HCT116 (cell line): ENCODE measurements at regions not wholly inside any gene's neighbourhood (a gene's known extent, or its start where the extent isn't known, plus 50 kb on each side); places are given as distances from the start of the nearest gene placed in this dataset.

Experiments used
- ATAC-seq: fragments of 200-7000 bp; cut with Tn5 transposase; 2 replicates; pipeline ENCODE4 v1.9.1; 2020; ENCODE audit warnings: mild to moderate bottlenecking, moderate library complexity
- BruUV-seq: library from RNA; stranded (reverse); fragments of 400-500 nt; replicated peaks from 2 replicates; lab custom pipeline; 2021; lab: Mats Ljungman, UMichigan
- CTCF ChIA-PET: fragments of 300-600 bp; sonication (Branson Sonifier 250); formaldehyde crosslinking; loops from one replicate; lab custom pipeline; 2021; ENCODE audit warnings: antibody characterized with exemption; lab: Charles Lee
- POLR2A ChIA-PET: fragments of 300-600, 350-600 bp; sonication (Branson Sonifier 250); formaldehyde crosslinking; loops from one replicate; lab custom pipeline; 2021; ENCODE audit warnings: antibody characterized with exemption; lab: Charles Lee
- RAD21 ChIA-PET, 2 experiments: fragments of 300-600 bp; sonication (Branson Sonifier 250); formaldehyde crosslinking; loops; one replicate each; lab custom pipeline; 2023; ENCODE audit warnings: low total read pairs in 2 of 2; ENCODE audit not compliant: uncharacterized antibody in 2 of 2, unreplicated experiment in 2 of 2, low non-redundant PET in 1 of 2; lab: Charles Lee
- DNase-seq: peaks from one replicate; pipeline ENCODE4 v3.0.0-alpha.2; 2010; ENCODE audit warnings: low read depth, low spot score
- H2AFZ ChIP-seq: fragments of 200-600 bp; shearing (Covaris generic), sonication (generic); 2 replicates; pipeline ENCODE4 v1.6.1; 2017; ENCODE audit warnings: low read depth, mixed run types, mixed read lengths, antibody characterized with exemption, low read length; ENCODE audit not compliant: poor library complexity, severe bottlenecking
- H3K27ac ChIP-seq: 2 replicates; pipeline ENCODE4 v1.5.1; 2012; ENCODE audit warnings: low read depth, low read length
- H3K27me3 ChIP-seq: fragments of 200-600 bp; sonication (generic); 2 replicates; pipeline ENCODE4 v1.6.1; 2016; ENCODE audit warnings: mixed run types, low read length, mixed read lengths; ENCODE audit not compliant: insufficient read depth
- H3K36me3 ChIP-seq, 2 experiments: fragments of 200-500 bp in 1 of 2; fragments of 200-600 bp in 1 of 2; sonication (Bioruptor generic) in 1 of 2; sonication (generic) in 1 of 2; 2 replicates each; pipeline versions ENCODE4 v1.5.1 to v1.6.1; 2014 to 2016; ENCODE audit warnings: low read length in 2 of 2, inconsistent platforms in 1 of 2, mixed read lengths in 1 of 2, mixed run types in 1 of 2; ENCODE audit not compliant: insufficient read depth in 2 of 2, control insufficient read depth in 1 of 2
- H3K4me1 ChIP-seq, 2 experiments: fragments of 200-600 bp in 1 of 2; sonication (generic) in 1 of 2; 2 replicates each; pipeline versions ENCODE4 v1.5.1 to v1.6.1; 2012 to 2017; ENCODE audit warnings: low read length in 2 of 2, inconsistent platforms in 1 of 2, mild to moderate bottlenecking in 1 of 2, mixed read lengths in 1 of 2, mixed run types in 1 of 2, moderate library complexity in 1 of 2; ENCODE audit not compliant: insufficient read depth in 2 of 2, control insufficient read depth in 1 of 2
- H3K4me2 ChIP-seq: fragments of 200-600 bp; sonication (generic); 2 replicates; pipeline ENCODE4 v1.6.1; 2017; ENCODE audit warnings: mixed run types, low read length, mixed read lengths
- H3K4me3 ChIP-seq, 2 experiments: fragments of 200-600 bp in 1 of 2; sonication (generic) in 1 of 2; replicated peaks in 1 of 2; 2 replicates each; pipeline ENCODE4 v1.5.1; 2011 to 2016; ENCODE audit warnings: low read length in 2 of 2, control low read depth in 1 of 2, low read depth in 1 of 2, mild to moderate bottlenecking in 1 of 2, mixed read lengths in 1 of 2, mixed run types in 1 of 2
- H3K79me2 ChIP-seq: fragments of 200-600 bp; sonication (generic); 2 replicates; pipeline ENCODE4 v1.6.1; 2017; ENCODE audit warnings: mild to moderate bottlenecking, mixed run types, low read length, moderate library complexity, mixed read lengths; ENCODE audit not compliant: insufficient read depth
- H3K9ac ChIP-seq: fragments of 200-600 bp; sonication (generic); 2 replicates; pipeline ENCODE4 v1.6.1; 2016; ENCODE audit warnings: low read length, mixed read lengths
- H3K9me2 ChIP-seq: fragments of 200-600 bp; sonication (generic), shearing (Covaris generic); 2 replicates; pipeline ENCODE4 v1.6.1; 2017; ENCODE audit warnings: mixed run types, mild to moderate bottlenecking, moderate library complexity; ENCODE audit not compliant: insufficient read depth
- H3K9me3 ChIP-seq, 2 experiments: fragments of 200-500 bp in 1 of 2; fragments of 200-600 bp in 1 of 2; sonication (Bioruptor generic) in 1 of 2; sonication (generic) in 1 of 2; 2 replicates each; pipeline ENCODE4 v1.6.1; 2014 to 2017; ENCODE audit warnings: low read length in 2 of 2, mixed read lengths in 2 of 2, inconsistent platforms in 1 of 2, low read depth in 1 of 2, mild to moderate bottlenecking in 1 of 2, mixed run types in 1 of 2, moderate library complexity in 1 of 2; ENCODE audit not compliant: control insufficient read depth in 1 of 2, insufficient read depth in 1 of 2
- H4K20me1 ChIP-seq: fragments of 200-600 bp; sonication (generic), shearing (Covaris generic); 2 replicates; pipeline ENCODE4 v1.6.1; 2017; ENCODE audit warnings: mixed run types, mild to moderate bottlenecking, moderate library complexity; ENCODE audit not compliant: insufficient read depth
- CEBPB ChIP-seq: IDR thresholded peaks from 2 replicates; pipeline ENCODE4 v1.6.1; 2012; ENCODE audit warnings: low read depth
- ELF1 ChIP-seq: IDR thresholded peaks from 2 replicates; pipeline ENCODE4 v1.6.1; 2012; ENCODE audit warnings: low read depth, borderline replicate concordance
- JUND ChIP-seq: IDR thresholded peaks from 2 replicates; pipeline ENCODE4 v1.6.1; 2012
- POLR2AphosphoS5 ChIP-seq: IDR thresholded peaks from 2 replicates; pipeline ENCODE4 v1.6.1; 2011; ENCODE audit warnings: mild to moderate bottlenecking, low read depth, low read length, moderate library complexity
- SIN3A ChIP-seq: IDR thresholded peaks from 2 replicates; pipeline ENCODE4 v1.6.1; 2012; ENCODE audit warnings: low read depth
- SP1 ChIP-seq: IDR thresholded peaks from 2 replicates; pipeline ENCODE4 v1.6.1; 2012; ENCODE audit warnings: low read depth
- SRF ChIP-seq: IDR thresholded peaks from 2 replicates; pipeline ENCODE4 v1.6.1; 2012; ENCODE audit warnings: low read depth
- TCF7L2 ChIP-seq: IDR thresholded peaks from 2 replicates; pipeline ENCODE4 v1.7.0; 2011; ENCODE audit warnings: borderline replicate concordance, inconsistent platforms; ENCODE audit not compliant: insufficient read depth, insufficient read length; ENCODE audit errors: extremely low read depth
- YY1 ChIP-seq: IDR thresholded peaks from 2 replicates; pipeline ENCODE4 v1.6.1; 2011; ENCODE audit warnings: low read length, low read depth, moderate library complexity, mild to moderate bottlenecking; ENCODE audit not compliant: insufficient replicate concordance; ENCODE audit errors: extremely low read depth
- ZNF274 ChIP-seq: fragments of 200-500 bp; sonication (Bioruptor generic); IDR thresholded peaks from 2 replicates; pipeline ENCODE4 v1.6.1; 2014; ENCODE audit warnings: mild to moderate bottlenecking, low read depth, low read length, inconsistent platforms
- intact Hi-C: fragments of 100-400 bp; cut with micrococcal nuclease; formaldehyde crosslinking; loops from 2 replicates; pipeline ENCODE4 v1.10.0; 2022
- TF ChIP-seq, protein P1 (sequence below): IDR thresholded peaks from 2 replicates; pipeline ENCODE4 v1.6.1; 2012
- TF ChIP-seq, protein P2 (sequence below): IDR thresholded peaks from 2 replicates; pipeline ENCODE4 v1.6.1; 2012
- TF ChIP-seq, protein P3 (sequence below): IDR thresholded peaks from 2 replicates; pipeline ENCODE4 v1.6.1; 2011; ENCODE audit warnings: mild to moderate bottlenecking, low read length, moderate library complexity; ENCODE audit not compliant: insufficient replicate concordance; ENCODE audit errors: extremely low read depth

DNA sequence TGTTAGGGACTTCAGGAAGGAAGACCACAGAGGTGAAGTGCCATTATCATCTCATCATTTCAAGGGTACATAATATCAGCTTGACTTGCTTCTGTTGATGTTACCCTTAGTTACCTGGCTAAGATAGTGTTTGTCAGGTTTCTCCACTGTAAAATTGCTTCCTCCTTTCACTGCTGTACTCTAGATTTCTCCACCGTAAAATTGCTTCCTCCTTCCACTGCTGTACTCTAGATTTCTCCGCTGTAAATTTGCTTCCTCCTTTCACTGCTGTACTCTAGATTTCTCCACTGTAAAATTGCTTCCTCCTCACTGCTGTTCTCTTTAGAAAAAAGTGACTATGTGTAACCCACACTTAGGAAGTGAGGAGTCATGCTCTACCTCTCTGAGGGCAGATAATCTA, 1460.3 kb downstream of the SUCLG1 start:
- Histone ChIP-seq H3K27ac (no peak overlapping the region), H3K9ac (no peak overlapping the region), H2AFZ (no peak overlapping the region), H3K27me3 (no peaks in the 10 kb centered on the region), H3K9me3 (no peaks in the 10 kb centered on the region), H3K36me3 (no peaks in the 10 kb centered on the region), H4K20me1 (no peaks in the 10 kb centered on the region), H3K4me3 (no peak overlapping the region), H3K79me2 (no peaks in the 10 kb centered on the region), H3K4me2 (no peak overlapping the region), H3K4me1 (peaks cover 0 to 5% of the 10 kb centered on the region in 2 experiments; a peak in 2 of 4 replicates), H3K9me2 (no peaks in the 10 kb centered on the region)
- ChIA-PET POLR2A (no interaction called here), RAD21 (no interaction called here), CTCF (no interaction called here)
- TF ChIP-seq SIN3A: no peak
- TF ChIP-seq, protein P1, sequence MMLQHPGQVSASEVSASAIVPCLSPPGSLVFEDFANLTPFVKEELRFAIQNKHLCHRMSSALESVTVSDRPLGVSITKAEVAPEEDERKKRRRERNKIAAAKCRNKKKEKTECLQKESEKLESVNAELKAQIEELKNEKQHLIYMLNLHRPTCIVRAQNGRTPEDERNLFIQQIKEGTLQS: no peak
- TF ChIP-seq ELF1: no peak
- TF ChIP-seq YY1: no peak
- TF ChIP-seq ZNF274: no peak
- no peak for TF ChIP-seq JUND
- no peak for TF ChIP-seq SRF
- no peak for TF ChIP-seq CEBPB
- no peak for TF ChIP-seq POLR2AphosphoS5
- TF ChIP-seq SP1: no peak
- TF ChIP-seq TCF7L2: no peak
- TF ChIP-seq, protein P2, sequence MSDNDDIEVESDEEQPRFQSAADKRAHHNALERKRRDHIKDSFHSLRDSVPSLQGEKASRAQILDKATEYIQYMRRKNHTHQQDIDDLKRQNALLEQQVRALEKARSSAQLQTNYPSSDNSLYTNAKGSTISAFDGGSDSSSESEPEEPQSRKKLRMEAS: no peak
- ATAC-seq (no peak), DNase-seq (no peak)
- intact Hi-C loops: no loop called here
- no TSS peak for BruUV-seq

DNA sequence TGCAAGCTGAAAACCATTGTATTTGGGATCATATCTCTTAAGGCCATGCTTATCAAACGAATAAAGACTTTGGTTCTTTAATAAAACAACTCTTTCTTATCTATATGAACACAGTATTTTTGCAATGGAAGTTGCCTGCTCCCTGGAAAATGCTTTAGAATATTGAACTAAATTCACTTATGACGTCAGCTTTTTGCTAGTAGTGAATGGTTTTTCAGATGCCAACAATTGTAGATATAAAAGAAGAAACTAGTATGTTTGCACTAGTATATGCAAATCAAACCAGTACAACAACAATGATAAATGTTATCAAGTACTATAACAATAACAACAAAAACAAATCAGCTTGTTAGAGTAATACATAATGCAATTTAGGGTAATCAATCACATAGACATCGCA, 1462.9 kb downstream of the SUCLG1 start:
- H2AFZ ChIP-seq: no peak overlapping the region
- H3K4me3 ChIP-seq: no peak overlapping the region
- ChIA-PET RAD21 (no interaction called here), CTCF (interaction anchor here (1.6 kb wide), 1 partner anchor 8 kb away, joined by 6 read pairs; no protein-coding TSS in a partner anchor), POLR2A (no interaction called here)
- peaks cover 0 to 11% of the 10 kb centered on the region in 2 experiments; a peak in 2 of 4 replicates for H3K4me1 ChIP-seq
- no peak overlapping the region for H3K4me2 ChIP-seq
- H3K79me2 ChIP-seq: no peaks in the 10 kb centered on the region
- H3K27me3 ChIP-seq: no peaks in the 10 kb centered on the region
- H4K20me1 ChIP-seq: no peaks in the 10 kb centered on the region
- H3K9me3 ChIP-seq: no peaks in the 10 kb centered on the region
- H3K9ac ChIP-seq: no peak overlapping the region
- H3K27ac ChIP-seq: no peak overlapping the region
- TF ChIP-seq, protein P3, sequence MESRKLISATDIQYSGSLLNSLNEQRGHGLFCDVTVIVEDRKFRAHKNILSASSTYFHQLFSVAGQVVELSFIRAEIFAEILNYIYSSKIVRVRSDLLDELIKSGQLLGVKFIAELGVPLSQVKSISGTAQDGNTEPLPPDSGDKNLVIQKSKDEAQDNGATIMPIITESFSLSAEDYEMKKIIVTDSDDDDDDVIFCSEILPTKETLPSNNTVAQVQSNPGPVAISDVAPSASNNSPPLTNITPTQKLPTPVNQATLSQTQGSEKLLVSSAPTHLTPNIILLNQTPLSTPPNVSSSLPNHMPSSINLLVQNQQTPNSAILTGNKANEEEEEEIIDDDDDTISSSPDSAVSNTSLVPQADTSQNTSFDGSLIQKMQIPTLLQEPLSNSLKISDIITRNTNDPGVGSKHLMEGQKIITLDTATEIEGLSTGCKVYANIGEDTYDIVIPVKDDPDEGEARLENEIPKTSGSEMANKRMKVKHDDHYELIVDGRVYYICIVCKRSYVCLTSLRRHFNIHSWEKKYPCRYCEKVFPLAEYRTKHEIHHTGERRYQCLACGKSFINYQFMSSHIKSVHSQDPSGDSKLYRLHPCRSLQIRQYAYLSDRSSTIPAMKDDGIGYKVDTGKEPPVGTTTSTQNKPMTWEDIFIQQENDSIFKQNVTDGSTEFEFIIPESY: no peak
- TF ChIP-seq SP1 (no peak), ZNF274 (no peak)
- DNase-seq: no peak
- intact Hi-C loops: no loop called here
- ATAC-seq: no peak
- H3K9me2 ChIP-seq: no peaks in the 10 kb centered on the region
- no TSS peak for BruUV-seq
- H3K36me3 ChIP-seq: no peaks in the 10 kb centered on the region
